ENCODE measurements at regions not wholly inside any gene's neighbourhood (a gene's known extent, or its start where the extent isn't known, plus 50 kb on each side); places are given as distances from the start of the nearest gene placed in this dataset.
"Not testable (repeated sequence)": the region's sequence is repeated elsewhere in the genome, so short reads cannot be mapped to it uniquely, and the experiment has no call there.

GRCh38 chr7:149930374-149931068 is 56.8 kb downstream of the ATP6V0E2 start:
- not testable (repeated sequence) for DNase-seq (ENCODE audit: low read depth in 2 of 2)

- not testable (repeated sequence) for DNase-seq (ENCODE audit: low read depth in 2 of 2)
Observed at GRCh38 chr7:149933776-149934175, 60.0 kb downstream of the ATP6V0E2 start.

GRCh38 chr7:149947346-149947745 is 73.6 kb downstream of the ATP6V0E2 start:
- DNase-seq (ENCODE audit: low read depth in 2 of 2): not testable (repeated sequence)

DNA sequence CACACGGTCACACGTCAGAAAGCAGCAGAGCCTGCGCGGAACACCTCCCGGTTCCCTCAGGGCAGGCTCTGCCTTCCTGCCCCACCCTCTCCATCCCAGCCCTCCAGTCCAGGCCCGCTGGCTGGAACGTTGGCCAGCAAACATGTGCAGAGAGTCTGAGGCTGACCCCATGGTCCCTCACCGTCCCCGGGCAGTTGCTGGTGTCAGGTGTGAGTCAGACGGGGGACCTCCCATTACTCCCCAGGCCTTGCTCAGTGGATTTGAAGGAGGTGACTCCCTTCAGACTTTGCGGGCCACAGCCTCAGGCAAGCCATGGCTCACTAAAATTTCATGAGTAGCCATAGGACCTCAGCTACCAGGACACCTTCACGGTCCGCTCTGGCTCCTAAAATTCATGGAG is 74.7 kb downstream of the ATP6V0E2 start:
- not testable (repeated sequence) for DNase-seq (ENCODE audit: low read depth in 2 of 2)

DNA sequence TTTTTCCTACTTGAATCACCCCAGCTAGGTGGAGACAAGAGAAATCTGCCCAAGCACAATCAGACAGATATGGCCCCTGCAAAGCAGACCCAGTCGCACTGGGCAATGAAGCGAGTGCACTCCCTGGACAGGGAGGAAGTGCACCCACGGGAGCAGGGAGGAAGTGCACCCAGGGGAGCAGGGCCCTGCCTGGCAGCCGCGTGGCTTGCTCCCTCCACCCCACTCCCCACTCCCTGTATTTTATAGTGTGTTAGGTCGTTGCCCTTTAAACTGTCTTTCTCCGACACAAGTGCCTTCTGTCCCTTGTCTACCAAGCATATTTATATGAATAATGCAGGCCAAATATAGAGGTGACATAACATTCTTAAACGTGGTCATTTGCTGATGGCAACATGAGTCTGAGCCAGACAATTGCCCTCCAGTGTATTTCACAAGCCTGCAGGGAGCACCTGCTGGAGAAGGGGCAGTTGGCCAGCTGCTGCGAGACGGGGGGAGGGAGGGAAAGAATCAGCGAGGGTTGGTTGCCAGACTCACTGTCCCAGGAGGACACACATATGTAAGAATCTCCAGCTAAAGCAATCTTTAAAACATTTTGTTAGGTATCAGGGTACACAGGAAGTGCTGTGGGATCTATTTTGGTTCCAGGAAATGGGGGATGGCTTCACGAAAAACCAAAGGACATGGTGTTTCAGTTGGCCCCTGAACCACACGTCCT is 76.3 kb downstream of the ATP6V0E2 start:
- not testable (repeated sequence) for DNase-seq (ENCODE audit: low read depth in 2 of 2)

GRCh38 chr7:149950578-149950924 is 76.8 kb downstream of the ATP6V0E2 start:
- not testable (repeated sequence) for DNase-seq (ENCODE audit: low read depth in 2 of 2)

GRCh38 chr7:149951579-149951978 is 77.8 kb downstream of the ATP6V0E2 start:
- DNase-seq (ENCODE audit: low read depth in 2 of 2): not testable (repeated sequence)

DNA sequence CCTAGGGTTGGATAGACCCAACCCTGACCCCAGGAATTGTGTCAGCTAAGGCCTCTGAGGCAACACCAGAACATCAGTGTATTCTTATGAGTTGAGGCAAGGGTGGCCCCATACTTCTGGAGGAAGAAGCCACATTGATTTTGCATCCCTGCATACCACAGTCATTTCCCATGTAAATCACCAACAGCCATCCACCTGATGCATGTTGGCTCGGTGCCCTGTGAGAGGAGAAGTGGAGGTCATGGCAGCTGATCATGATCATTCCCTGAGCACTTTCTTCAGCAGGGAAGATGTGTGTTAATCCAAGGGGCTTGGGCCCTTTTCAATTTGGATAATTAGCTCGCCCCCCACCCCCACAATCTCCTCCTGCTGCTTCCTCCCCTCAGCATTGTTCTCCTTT is 85.1 kb downstream of the ATP6V0E2 start:
- DNase-seq (ENCODE audit: low read depth in 2 of 2): not testable (repeated sequence)

DNA sequence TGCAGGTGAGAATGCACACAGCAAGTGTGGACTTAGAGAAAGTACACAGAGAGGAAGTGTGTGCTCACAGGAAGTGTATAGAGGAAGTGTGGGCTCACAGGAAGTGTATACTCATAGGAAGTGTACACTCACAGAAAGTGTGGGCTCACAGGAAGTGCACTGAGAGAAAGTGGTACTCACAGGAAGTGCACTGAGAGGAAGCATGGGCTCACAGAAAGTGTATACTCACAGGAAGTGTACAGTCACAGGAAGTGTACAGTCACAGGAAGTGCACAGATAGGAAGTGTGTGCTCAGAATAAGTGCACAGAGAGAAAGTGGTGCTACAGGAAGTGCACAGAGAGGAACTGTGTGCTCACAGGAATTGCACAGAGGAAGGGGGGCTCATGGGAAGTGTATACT is 87.1 kb downstream of the ATP6V0E2 start:
- DNase-seq (ENCODE audit: low read depth in 2 of 2): not testable (repeated sequence)

DNA sequence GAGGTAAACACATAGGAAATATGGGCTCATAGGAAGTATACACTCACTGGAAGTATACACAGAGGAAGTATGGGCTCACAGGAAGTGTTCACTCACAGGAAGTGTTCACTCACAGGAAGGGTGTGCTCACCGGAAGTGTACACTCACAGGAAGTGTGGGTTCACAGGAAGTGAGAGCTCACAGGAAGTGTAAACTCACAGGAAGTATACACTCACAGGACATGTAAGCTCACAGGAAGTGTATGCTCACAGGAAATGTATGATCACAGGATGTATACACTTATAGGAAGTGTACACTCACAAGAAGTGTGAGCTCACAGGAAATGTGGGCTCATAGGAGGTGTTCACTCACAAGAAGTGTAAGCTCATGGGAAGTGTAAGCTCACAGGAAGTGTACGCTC is 88.1 kb downstream of the ATP6V0E2 start:
- DNase-seq (ENCODE audit: low read depth in 2 of 2): not testable (repeated sequence)

GRCh38 chr7:149962685-149963319 is 89.0 kb downstream of the ATP6V0E2 start:
- DNase-seq (ENCODE audit: low read depth in 2 of 2): not testable (repeated sequence)

- not testable (repeated sequence) for DNase-seq (ENCODE audit: low read depth in 2 of 2)
Observed at GRCh38 chr7:149963985-149964384, 90.2 kb downstream of the ATP6V0E2 start.

GRCh38 chr7:149966444-149966843 is 92.7 kb downstream of the ATP6V0E2 start:
- not testable (repeated sequence) for DNase-seq (ENCODE audit: low read depth in 2 of 2)

GRCh38 chr7:149972977-149973376 is 99.2 kb downstream of the ATP6V0E2 start:
- not testable (repeated sequence) for DNase-seq (ENCODE audit: low read depth in 2 of 2)

- DNase-seq (ENCODE audit: low read depth in 2 of 2): not testable (repeated sequence)
Observed at GRCh38 chr7:149973681-149974080, 99.9 kb downstream of the ATP6V0E2 start.

GRCh38 chr7:149975608-149976007 is 101.8 kb downstream of the ATP6V0E2 start:
- not testable (repeated sequence) for DNase-seq (ENCODE audit: low read depth in 2 of 2)

DNA sequence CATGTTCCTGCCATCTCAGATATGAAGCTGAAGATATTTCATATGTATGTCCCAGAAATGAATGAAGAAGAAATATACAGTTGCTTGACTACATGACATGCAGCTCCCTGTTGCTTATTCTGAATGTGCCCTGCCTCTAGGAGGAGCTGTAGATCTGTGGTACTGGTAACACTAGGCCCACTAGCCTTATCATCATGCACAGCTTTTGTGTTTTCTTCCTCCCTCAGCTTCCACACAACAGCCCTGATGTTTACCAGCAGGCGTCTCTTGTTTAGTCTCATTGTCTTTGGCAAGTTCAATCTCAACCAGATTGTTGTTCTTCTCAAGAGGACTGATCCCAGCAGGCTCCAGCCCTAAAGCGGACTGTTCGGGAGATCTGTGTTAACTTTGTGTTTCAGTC is 104.8 kb downstream of the ATP6V0E2 start:
- DNase-seq (ENCODE audit: low read depth in 2 of 2): not testable (repeated sequence)

DNA sequence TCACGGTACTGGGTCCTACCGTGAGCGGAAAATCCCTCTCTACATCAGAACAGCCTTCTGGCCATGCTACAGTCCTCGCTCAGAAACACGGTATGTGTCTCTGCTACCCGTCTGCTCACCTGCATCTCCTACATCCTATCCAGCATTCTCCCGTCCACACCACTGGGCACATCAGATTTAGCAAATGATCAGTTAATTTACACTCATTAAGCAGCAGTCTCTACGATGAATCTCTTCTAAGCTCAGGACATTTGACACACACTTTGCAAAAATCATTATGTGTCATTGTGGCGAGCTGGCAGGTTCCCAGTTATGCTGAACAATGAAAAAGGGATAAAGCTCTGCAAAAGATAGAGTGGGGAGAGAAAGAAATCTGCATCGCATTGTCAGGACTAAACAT is 105.2 kb downstream of the ATP6V0E2 start:
- not testable (repeated sequence) for DNase-seq (ENCODE audit: low read depth in 2 of 2)

DNA sequence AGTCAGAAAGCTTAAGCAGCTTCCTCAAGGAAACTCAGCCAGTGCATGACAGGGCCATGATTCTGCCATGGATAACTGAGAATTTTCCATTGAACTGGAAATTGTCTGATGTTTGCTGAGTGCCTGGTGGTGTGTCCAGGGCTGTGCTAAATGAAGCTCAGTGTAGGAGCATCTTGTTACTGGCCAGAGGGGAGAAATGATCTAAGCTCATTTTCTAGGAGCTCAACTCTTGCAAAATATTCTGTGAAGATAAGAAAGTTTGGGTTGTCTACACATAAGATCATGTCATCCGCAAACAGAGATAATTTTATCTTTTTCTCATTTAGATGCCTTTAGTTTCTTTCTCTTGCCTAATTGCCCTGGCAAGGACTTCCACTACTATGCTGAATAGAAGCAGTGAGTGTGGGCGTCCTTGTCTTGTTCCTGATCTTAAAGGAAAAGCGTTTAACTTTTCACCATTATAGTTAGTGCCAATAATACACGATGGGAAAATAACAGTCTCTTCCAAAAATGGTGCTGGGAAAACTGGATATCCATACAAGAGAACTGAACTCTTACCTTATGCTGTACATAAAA is 108.9 kb downstream of the ATP6V0E2 start:
- not testable (repeated sequence) for DNase-seq (ENCODE audit: low read depth in 2 of 2)

DNA sequence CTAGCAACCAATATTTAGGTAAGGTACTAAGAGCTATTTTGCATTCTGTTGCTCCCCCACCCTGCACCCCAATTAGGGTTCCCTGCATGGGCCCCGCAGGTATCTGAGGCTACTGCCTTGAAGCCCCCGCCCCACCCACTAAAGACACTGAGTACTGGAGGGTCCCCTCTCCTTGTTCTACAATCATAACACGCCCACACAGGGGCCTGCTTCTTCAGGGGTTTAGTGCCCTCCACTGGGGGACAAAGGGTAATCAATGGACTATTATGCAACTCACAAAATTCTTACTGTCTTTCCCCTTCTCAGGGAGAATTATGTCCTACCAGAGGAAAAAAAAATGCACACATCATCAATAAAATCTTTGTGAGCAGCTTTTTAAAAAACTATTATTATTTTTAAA is 113.1 kb downstream of the ATP6V0E2 start:
- not testable (repeated sequence) for DNase-seq (ENCODE audit: low read depth in 2 of 2)

GRCh38 chr7:149991652-149992302 is 118.0 kb downstream of the ATP6V0E2 start:
- not testable (repeated sequence) for DNase-seq (ENCODE audit: low read depth in 2 of 2)

- DNase-seq (ENCODE audit: low read depth in 2 of 2): not testable (repeated sequence)
Observed at GRCh38 chr7:149992366-149992765, 118.6 kb downstream of the ATP6V0E2 start.

Data from stimulated activated CD4-positive, alpha-beta T cell treated with anti-CD3 and anti-CD28 coated beads, Interleukin-1b, Interleukin-23, amount 100 ng/mL, for 4 hours (primary cell).